ENCODE measurements at regions not wholly inside any gene's neighbourhood (a gene's known extent, or its start where the extent isn't known, plus 50 kb on each side); places are given as distances from the start of the nearest gene placed in this dataset.

DNA sequence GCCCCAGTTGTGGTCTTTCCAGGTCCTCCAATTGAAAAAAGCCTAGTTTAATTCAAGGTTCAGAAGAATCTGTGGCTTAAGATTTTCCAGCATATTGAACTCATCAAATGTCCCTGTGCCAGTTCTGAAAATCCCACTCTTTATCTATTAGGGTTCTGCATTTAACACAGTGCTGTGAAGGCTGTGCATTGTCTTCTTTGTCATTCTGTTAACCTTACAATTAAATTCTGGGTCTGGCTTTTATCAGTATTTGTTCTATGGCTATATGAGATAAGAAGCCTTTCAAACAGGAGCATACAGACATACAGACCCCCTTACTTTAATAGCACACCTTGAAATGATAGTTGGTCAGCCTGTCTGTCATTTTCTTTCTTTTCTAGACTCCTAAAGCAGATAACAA, 362.1 kb upstream of the DACH1 start:
- DNase-seq (ENCODE audit: low read depth), result no peak

DNA sequence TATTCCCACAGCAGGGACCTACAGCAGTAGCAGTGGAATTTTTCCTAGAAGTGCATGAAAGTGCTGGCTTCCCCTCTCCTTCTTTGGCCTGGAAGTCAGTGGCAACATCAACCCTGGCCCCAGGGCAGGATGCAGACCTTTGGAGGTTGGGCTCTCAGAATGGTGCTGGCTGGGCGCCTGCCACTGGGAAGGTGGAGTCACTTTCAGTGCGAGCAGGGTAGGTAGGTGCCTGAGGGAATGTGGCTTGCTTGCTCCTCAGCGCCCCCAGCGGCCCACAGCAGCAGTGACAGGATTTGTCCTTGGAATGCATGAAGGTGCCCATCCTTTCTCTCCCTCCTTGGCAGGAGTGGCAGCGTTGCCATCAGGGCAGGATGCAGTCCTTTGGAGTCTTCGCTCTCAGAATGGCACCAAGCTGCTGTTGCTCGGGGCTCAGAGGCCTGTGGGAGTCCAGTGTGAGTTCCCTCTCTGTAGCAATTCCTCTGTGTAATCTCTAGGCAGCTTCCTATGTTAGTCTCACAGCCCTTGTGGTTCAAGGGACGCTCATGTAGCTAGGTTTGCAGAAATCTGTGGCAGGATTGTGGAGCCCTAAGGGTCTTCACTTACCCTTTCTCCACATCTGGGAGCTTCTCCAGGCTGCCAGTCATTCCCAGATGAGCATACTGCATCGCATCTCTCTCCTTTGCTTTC, 354.4 kb upstream of the DACH1 start:
- DNase-seq (ENCODE audit: low read depth), result no peak

DNA sequence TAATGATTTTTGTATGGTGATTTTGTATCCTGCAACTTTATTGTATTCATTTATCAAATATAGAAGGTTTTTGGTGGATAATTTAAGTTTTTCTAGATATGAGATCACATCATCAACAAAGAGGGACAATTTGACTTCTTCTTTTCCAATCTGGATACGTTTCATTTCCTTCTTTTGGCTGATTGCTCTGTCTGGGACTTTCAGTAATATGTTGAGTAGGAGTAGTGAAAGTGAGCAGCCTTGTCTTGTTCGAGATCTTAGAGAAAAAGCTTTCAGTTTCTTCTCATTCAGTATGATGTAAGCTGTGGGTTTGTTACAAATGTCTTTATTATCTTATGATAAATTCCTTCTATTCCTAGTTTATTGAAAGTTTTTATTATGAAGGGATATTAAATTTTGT, 352.0 kb upstream of the DACH1 start:
- DNase-seq (ENCODE audit: low read depth), result no peak

DNA sequence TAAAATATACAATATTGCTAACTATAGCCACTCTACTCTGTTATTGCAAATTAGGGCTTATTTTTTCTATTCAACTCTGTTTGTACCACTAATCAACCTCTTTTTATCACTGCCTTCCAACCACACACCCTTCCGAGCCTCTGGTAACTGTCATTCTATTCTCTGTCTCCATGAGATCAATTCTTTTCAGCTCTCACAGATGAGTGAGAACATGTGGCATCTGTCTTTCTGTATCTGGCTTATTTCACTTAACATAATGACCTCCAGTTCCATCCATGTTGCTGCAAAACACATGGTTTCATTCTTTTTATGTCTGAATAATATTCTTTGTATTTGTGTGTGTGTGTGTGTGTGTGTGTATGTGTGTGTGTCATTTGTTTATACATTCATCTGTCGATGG, 350.1 kb upstream of the DACH1 start:
- DNase-seq (ENCODE audit: low read depth), result no peak

DNA sequence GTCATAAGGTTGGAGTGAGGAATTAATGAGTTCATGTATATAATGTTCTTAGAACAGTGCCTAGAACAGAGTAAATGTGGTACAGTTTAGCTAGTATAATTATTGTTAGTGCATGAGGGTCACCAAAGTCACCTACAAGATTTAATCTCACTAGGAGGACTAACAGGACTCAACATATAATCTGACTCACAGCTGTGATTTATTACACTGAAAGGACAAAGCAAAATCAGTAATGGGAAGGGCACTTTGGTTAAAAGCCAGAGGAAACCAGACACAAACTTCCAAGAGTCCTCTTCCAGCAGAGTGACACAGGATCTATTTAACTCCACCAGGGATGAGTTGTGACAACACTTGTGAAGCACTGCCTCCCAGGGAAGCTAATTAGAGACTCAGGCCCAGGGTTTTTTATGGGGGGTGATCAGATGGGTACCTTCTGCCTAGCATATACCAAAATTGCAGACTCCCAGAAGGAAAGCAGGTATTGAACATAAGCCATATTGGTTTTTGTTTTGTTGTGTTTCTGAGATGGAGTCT, 341.2 kb upstream of the DACH1 start:
- DNase-seq (ENCODE audit: low read depth), result no peak

DNA sequence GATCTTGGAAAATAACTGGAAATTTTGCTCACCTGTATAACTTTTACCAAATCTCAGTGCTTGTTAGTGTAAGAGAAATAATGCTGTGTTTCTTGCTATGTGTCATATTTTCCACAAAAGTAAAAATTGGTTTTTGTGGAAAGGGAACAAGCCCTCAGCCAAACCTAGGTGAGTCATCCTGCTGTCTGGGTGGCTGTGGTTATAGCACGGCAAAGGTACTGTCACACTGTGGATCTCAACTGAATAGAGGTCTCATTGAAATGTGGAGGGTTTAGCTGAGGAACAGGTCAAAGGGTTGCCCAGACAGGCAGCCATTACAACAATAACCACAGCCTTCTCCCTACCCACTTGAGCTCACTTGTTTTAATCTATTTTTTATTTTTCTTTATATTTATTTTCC, 338.8 kb upstream of the DACH1 start:
- DNase-seq (ENCODE audit: low read depth), result no peak

DNA sequence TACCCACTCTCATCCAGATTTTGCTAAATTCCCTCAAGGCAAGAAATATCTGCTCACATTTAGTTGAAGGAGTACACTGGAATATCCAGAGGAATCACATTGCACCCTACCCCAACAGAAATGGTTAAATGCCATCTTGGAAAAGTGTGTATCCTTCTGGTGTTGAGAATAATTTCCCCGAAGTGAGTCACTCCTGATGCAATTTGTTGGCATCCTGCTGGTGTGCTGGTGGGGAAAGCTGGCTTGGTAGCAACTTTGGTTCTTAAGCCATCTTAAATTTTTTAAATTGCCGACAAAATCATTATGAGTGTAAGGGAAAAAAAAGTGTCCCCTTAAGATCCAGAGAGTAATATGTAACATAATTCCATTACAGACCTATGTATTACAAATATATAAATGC, 337.3 kb upstream of the DACH1 start:
- DNase-seq (ENCODE audit: low read depth), result no peak

DNA sequence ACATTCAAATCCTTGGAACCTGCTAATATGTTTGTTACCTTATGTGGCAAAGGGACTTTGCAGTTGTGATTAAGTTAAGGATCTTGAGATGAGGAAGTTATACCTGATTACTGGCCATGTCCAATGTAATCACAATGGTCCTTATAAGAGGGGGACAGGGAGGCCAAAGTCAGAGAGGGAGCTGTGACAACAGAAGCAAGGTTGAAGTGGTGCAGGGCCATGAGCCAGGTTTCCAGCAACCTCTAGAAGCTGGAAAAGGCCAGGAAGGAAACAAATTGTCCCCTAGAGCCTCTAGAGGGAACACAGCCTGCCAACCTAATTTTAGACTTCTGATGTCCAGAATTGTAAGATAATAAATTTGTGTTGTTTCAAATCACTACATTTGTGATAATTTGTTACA, 334.7 kb upstream of the DACH1 start:
- no peak for DNase-seq (ENCODE audit: low read depth)

DNA sequence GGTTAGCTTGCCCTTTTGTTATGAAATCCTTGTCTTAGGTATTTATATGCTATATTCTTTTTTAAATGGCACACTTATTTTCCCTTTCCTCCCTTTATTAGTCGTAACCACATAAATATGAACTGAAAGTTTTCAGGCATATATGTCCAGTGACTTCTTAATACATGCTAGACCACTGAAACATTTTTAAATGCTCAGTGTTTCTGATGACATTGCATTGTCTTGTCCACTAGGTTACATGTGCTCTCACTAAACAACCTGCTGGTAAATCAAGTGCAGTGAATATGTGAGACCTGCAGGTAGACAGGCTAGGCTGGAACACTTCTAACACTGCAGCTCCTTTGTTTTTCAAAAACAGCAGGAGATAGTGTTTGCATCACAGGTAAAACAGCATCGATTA, 332.6 kb upstream of the DACH1 start:
- no peak for DNase-seq (ENCODE audit: low read depth)

DNA sequence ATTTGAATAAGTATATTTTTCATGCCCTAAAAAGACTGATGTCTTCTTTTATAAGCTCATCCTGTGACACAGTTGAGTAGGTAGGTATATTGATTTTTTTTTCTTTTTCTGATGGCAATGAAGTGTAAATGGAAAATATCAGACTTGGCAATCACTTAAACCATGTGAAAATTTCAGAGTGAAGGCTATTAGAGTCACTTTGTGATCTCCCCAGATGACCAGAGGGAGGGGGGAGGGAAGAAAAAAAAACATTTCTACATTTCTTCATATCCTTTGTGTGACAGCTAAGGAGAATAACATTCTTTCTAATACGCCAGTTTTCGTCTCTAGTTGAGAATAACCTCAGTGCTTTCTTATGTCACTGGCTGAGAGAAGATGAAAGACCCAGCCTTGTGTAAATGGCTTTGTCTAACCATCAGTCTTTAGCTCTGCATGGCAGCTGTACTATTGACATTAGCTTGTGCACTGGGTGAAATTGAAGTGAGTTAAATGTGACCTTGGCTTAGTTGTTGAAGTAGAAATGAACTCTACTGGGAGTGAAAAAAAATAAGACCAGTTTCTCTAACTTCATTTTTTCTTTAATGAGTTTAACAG, 332.1 kb upstream of the DACH1 start:
- no peak for DNase-seq (ENCODE audit: low read depth)

DNA sequence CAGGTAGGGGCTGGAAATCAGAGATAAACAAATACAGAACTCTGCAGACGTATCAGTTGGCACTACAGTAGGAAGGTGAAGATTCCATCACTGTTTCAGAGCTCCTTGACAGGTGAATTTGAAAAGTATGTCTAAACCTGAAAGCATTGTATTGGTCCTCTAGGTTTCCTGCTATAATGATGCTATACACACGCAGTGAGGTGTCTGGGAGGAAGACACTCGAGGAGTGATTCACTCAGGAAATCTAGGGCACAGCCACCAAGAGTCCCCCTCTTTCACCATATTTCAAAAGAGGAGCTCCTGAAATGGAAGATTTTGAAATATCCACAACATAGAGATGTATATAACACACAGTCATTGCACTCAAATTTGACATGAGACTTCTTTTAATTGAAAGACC, 331.0 kb upstream of the DACH1 start:
- DNase-seq (ENCODE audit: low read depth), result no peak

DNA sequence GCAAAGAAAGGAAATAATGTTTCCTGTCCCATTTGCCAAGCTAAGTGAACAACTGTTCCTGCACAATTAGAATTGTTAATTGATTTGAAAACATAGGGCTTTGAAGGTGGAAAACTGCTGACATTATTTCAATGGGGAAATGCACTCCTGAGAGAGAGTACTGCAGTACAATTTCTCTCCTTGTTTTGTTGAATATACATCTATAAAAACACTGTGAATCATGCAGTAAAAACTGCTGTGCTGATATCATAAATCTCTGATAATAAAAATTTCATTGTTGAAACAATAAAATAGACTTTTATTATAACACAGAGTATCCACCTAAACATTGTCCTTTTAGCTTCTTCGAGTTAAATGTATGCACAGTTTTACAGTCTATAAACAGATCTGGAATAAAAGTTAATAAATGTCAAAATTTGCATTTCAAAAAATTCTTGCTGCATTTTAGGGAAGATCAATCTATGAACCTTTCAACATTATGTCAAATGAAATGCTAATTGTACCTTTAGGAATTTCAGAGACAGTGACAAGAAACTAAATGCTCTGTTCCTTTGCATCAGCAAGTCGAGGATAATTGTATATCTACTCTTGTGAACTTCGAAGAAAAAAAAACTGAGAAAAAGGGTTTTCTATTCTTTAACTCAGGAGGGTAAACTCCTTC, 328.2 kb upstream of the DACH1 start:
- DNase-seq (ENCODE audit: low read depth), result no peak

DNA sequence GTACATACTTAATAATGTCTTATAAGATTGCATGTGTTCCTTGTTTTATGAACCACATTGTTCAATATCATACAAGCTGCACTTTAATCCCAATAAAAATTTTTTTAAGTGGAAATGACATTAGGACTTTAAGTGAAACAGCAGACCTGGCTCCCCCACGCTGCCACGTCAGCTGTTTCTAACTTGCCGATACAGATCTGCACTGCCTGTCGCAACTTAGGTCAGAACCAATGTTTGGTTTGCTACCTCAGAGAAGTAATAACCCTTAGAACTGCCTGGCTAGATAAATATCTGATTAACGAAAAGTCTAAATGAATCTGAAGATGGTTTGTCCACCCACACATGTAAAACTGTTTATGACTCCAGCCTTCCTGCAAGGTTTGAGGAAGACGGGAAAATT, 327.5 kb upstream of the DACH1 start:
- no peak for DNase-seq (ENCODE audit: low read depth)

DNA sequence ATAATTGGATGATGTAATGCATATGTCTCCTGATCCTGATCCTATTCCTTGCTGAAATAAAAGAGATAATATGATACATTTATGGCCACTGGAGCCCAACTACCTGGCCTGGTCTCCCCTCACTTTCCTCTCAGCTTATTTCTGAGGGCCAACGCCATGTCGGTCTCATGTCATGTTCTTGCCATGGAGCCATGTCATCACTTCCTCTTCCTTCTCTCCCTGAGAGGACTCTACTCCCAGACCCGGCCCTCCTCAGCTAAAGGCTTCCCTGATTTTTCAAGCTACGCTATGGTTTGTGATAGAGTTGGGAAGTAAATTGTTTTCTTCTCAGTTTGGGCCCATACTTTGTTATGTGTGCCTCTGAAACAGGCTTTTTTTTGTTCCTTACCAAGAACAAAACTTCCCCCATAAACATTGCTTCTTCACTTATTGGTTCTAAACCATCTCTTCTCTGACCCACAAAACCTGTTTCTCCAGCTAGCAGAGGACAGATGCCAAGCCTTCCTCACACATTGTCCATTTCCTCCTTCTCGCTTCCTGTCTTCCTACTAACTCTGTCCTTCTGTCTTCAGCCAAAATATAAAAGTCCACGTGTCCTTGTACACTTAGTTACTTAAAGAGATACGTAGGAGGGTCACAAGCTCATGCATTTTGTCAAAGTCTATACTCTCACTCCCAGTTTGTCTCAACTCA, 319.9 kb upstream of the DACH1 start:
- no peak for DNase-seq (ENCODE audit: low read depth)

DNA sequence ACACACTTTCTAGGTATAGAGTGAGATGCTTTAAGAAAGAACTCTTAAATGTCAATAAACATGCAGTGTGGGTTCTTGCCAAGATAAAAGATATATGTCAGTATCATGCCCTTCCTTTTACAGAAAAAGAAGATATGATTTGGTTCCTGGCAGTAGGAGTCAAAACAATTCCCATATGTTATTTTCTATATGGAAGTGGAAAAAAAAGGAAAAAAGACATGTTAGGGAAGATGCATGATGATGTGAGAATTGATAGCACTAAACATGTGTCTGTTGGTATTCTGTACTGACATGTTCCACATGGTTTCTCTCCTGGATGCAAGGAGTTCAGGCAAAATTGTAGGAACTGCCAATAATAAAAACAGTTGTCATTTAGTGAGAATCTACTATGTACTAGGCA, 318.8 kb upstream of the DACH1 start:
- no peak for DNase-seq (ENCODE audit: low read depth)

DNA sequence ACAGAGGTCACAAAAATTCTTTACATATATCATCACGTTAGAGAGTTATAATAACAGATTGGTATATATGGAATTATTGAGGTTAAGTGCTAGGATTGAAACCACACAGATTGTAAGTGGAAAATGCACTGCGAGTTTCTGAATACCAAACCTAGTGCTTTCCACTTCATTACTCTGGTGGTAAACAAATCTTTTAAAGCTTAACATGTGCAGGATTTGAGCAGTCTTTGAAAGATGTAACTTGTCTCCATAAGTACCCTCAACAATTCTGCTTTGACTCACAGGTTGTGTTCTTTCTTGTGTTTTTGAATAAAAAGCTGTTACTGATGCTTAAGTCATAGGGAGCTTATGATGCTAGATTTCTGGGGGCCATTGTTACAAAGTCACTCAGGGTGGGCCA, 314.7 kb upstream of the DACH1 start:
- no peak for DNase-seq (ENCODE audit: low read depth)

DNA sequence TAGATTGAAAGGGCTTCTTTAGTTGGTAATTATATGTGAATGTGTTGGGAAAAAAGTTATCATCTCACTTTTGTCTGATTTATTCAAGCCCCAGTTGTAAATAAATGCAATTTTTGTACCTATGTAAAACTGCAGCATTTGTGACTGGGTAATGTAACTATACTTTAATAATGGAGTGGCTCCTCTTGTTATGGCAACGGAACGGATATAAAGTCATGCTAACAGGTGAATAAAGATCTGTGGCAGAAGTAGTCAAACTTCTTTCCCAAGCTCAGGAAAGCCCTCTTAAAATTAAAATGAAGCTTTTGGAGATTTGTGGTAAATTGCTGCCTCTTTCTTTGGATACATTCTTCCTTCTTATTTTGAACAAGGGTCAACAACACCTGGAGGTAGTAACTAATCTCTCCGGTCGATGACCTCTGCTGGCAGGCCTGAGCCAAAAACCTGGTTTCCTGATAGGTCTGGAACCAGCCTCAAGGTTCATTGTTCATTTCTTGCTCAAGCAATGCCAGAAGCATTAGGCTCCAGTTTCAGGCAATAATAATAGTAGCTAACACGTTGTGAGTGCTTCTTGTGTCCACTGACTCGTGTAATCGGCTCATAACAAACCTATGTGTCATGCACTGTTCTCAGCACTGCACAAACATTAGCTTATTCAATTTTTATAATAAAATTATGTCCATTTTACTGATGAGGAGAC, 313.4 kb upstream of the DACH1 start:
- DNase-seq (ENCODE audit: low read depth), result no peak

DNA sequence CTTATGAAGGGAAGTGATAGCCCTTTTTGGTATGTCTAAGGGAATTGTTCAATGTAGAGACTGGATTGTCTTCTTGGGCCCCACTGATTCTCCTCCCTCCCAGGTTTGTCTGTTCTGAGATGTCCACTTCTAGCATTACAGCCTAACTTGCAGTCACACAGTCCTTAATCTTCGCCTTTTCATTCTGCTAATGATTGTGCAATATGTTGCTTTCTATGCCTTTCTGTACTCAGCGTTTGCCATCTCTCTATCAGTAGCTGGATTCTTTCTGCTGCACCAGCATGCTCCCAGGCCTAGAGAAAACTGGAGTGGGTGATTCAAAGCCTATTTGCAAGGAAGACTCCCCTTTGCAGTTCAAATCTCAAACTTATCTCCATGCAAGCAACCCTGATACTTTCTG, 307.5 kb upstream of the DACH1 start:
- DNase-seq (ENCODE audit: low read depth), result no peak

DNA sequence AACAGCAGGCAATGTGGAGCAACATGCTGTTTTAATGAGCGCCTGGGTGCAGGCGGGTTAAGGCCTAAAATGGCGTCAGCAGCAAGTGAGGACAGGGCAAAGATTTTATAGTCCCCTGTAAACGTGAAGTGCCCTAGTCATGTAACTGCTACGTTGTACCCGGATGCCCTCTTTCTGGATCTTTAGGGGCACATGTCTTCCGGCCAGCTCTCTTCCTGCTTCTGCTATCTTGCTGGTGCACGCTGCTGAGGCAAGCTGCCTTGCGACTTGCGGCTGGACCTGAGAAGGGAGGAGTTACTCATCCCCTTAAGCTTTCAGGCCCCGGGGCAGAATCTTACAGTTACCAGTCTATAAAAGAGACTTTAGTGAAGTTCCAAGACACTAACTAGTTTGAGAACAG, 303.6 kb upstream of the DACH1 start:
- no peak for DNase-seq (ENCODE audit: low read depth)

DNA sequence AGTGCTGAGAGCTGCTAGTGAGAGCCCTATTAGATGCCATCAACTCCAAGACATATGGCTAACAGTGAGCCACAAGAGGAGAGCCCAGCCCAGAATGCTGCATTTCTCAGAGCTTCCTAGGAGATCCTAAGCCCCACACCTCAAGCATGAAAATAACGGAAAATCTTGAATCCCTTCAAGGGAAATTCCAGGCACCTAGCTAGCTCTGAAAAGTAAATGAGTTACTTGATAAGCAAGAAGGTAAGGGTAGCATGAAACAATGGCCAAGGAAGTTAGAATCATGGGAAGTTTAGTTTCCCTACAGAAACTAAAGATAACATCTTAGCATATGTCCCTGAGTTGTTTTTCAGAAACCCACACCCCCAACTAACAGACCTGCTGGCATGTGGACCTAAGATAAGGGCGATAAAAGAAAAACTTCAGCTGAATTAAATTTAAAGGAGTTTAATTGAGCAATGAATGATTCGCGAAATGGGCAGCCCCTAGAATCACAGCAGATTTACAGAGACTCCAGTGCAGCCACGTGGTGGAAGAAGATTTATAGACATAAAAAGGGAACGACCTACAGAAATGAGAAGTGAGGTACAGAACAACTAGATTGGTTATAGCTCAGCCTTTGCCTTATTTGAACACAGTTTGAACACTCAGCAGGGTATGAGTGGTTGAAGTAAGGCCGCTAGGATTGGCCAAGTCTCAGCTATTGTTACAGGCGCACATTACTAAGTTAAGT, 301.3 kb upstream of the DACH1 start:
- no peak for DNase-seq (ENCODE audit: low read depth)

DNA sequence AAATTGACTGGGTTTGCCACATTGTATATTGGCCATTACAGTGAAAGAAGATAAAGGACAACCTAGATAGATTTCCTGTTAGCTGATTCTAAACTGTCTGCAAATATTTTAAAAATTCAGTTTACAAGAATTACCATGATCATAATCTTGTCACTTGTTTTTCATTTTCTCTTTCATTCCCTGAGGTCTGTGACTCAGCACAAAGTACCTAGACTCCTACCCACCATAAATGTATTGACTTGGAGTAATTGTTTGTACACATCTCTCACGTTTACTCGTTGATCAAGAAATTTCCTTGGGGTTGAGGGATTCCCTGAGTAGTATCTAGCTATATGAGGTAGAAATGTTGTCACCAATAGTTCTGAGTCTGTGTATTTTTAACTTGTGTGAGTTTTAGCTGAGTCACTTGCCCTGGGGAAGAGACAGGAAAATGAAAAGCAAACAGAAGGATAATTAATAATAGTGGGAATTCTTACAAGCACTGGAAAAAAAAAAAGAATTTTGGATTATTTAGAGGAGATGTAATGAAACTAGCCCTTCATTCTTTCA, 299.2 kb upstream of the DACH1 start:
- DNase-seq (ENCODE audit: low read depth), result no peak

Data from stimulated activated CD8-positive, alpha-beta memory T cell treated with anti-CD3 and anti-CD28 coated beads, Interleukin-4, amount 100 ng/mL, for 24 hours (primary cell).